ENCODE measurements at regions not wholly inside any gene's neighbourhood (a gene's known extent, or its start where the extent isn't known, plus 50 kb on each side); places are given as distances from the start of the nearest gene placed in this dataset.

DNA sequence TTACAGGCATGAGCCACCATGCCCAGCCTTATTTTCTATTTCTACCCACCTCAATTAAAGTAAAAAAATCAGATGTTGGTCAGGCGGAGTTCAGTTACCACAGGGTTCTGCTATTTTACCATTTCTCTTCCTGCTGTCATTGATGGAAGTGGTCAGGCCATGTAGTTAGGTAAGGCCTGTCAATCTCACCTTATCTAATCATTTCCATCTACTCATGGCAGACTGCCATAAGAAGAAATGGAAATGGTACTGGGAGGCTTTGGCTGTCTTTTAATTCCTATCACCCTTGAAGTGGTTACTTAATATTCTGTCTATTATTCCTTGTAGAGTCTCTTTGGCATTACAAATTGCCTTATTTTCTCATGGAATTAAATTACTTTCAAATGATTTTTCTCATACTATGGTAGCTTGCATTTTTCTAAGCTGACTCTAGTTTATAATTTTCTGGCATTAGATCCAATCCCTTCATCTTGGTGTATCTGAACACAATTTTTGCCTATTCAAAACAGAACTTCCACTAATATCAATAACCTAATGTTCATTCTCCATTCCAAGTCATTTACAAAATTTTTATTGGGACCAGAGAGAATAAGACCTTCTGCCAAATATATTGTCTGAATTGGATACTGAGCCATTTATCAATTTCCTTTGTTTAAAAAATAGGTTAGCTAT is 198.7 kb downstream of the DACT1 start:
- DNase-seq (ENCODE audit: low read depth in 2 of 2), result no peak
- H3K4me3 ChIP-seq (replicated peaks in 1 of 2; ENCODE audit: low read depth in 2 of 2, low read length in 2 of 2), result no peak overlapping the region
- TF ChIP-seq, protein P1, sequence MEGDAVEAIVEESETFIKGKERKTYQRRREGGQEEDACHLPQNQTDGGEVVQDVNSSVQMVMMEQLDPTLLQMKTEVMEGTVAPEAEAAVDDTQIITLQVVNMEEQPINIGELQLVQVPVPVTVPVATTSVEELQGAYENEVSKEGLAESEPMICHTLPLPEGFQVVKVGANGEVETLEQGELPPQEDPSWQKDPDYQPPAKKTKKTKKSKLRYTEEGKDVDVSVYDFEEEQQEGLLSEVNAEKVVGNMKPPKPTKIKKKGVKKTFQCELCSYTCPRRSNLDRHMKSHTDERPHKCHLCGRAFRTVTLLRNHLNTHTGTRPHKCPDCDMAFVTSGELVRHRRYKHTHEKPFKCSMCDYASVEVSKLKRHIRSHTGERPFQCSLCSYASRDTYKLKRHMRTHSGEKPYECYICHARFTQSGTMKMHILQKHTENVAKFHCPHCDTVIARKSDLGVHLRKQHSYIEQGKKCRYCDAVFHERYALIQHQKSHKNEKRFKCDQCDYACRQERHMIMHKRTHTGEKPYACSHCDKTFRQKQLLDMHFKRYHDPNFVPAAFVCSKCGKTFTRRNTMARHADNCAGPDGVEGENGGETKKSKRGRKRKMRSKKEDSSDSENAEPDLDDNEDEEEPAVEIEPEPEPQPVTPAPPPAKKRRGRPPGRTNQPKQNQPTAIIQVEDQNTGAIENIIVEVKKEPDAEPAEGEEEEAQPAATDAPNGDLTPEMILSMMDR (IDR thresholded peaks at IDR 0.05; ENCODE audit: low read depth, low read length), result no peak

DNA sequence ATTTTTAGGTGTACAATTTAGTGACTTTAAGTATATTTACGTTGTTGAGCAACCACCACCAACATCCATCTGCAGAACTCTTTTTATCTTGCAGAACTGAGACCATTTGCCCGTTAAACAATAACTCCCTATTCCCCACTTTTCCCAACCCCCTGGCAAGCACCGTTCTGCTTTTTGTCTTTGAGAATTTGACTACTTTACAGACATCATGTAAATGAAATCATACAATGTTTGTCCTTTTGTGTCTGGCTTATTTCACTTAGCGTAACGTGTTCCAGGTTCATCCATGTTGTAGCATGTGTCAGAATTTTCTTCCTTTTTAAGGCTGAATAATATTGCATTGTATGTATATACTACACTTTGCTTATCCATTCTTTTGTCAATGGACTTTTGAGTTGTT is 201.5 kb downstream of the DACT1 start:
- no peak for DNase-seq (ENCODE audit: low read depth in 2 of 2)
- no peak overlapping the region for H3K4me3 ChIP-seq (replicated peaks in 1 of 2; ENCODE audit: low read depth in 2 of 2, low read length in 2 of 2)
- TF ChIP-seq, protein P1 (IDR thresholded peaks at IDR 0.05; ENCODE audit: low read depth, low read length), result no peak

DNA sequence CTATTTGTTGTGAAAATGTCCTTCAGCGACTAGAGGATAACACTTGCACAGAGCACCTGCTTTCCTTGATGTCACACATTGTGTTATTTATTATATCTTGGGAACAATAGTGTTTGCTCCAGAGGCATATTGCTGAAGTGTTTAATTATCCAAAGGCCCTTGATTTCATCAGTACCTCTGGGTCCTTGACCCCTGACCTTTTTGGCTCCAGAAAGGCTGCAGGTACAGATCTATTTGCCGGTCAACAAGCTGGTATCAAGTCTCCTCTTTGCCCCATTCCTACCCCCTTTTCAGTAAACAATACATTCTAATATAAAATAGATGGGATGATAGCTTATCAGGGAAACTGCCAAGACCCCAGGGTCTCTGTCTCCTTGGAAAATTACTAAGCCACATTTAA is 206.8 kb downstream of the DACT1 start:
- H3K4me3 ChIP-seq (replicated peaks in 1 of 2; ENCODE audit: low read depth in 2 of 2, low read length in 2 of 2), result no peak overlapping the region
- TF ChIP-seq, protein P1 (IDR thresholded peaks at IDR 0.05; ENCODE audit: low read depth, low read length), result no peak
- DNase-seq (ENCODE audit: low read depth in 2 of 2), result no peak

DNA sequence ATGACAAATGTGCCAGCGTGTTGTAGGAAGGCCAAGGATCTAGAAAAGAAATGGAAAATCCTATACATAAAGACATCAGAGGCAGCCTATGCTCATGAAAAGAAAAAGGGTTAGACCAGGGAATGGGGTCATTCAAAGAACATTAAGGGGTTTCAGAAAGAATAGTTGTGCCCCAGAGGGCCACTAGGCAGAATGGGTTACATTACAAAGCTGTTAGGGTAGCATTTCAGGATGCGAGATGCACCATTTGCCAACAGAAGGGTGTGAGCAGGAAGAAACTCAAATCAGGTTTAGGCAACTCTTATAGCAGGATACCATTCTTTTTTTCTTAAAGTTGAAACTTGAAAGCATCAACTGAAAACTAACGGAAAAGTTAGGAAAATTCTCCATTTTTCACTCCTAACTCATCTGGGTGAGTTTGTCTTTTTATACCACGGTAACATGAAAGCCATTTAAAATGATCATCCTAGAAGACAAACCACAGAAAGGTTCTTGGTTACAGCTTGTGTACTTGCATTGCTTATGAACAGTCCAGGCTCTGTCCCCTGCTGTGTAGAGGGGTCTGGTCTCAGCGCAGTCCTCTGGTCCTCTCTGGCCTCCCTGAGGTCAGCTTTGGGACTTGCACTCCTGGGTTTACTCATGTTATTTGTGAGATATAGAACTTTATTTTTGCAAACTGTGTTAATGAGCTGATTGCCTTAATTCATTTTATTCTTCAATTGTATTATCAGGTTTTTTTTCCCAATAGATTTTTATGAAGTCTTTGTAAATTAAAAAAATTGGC is 209.1 kb downstream of the DACT1 start:
- no peak overlapping the region for H3K4me3 ChIP-seq (replicated peaks in 1 of 2; ENCODE audit: low read depth in 2 of 2, low read length in 2 of 2)
- TF ChIP-seq, protein P1 (IDR thresholded peaks at IDR 0.05; ENCODE audit: low read depth, low read length), result no peak
- no peak for DNase-seq (ENCODE audit: low read depth in 2 of 2)

DNA sequence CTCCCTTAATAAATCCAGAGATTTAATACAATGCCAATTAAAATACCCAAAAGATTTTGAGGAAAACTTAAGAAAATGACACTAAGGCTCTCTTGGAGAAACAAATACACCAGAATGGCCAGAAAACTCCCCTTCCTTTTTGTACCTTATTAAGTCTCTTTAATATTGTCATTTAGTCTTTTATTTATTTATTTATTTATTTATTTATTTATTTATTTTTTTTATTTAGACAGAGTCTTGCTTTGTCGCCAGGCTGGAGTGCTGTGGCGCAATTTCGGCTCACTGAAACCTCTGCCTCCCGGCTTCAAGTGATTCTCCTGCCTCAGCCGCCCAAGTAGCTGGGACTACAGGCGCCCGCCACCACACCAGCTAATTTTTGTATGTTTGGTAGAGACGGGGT is 210.6 kb downstream of the DACT1 start:
- no peak overlapping the region for H3K4me3 ChIP-seq (replicated peaks in 1 of 2; ENCODE audit: low read depth in 2 of 2, low read length in 2 of 2)
- TF ChIP-seq, protein P1 (IDR thresholded peaks at IDR 0.05; ENCODE audit: low read depth, low read length), result no peak
- DNase-seq (ENCODE audit: low read depth in 2 of 2), result no peak

DNA sequence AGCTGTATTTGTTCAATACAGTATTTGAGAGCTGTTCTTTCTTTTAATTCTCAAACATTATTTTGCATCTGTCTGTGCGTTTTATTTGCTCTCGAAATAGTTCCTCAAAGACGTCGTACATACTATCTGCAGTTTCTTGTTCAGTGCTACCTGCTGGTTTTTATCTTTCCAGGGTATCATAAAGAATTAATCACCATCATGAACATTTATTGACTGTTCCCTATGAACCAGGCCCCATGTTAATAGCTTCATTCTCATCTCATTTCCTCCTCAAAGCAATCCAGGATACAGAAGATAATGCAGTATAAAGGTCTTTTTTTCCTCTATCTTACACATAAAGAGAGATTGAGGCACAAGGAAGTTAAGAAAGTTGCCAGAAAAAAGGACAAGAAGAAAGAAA is 211.8 kb downstream of the DACT1 start:
- H3K4me3 ChIP-seq (replicated peaks in 1 of 2; ENCODE audit: low read depth in 2 of 2, low read length in 2 of 2), result no peak overlapping the region
- TF ChIP-seq, protein P1 (IDR thresholded peaks at IDR 0.05; ENCODE audit: low read depth, low read length), result no peak
- DNase-seq (ENCODE audit: low read depth in 2 of 2), result no peak

Measured in cardiac fibroblast (primary cell).